Right lobe of liver (tissue), 4 donors: ENCODE measurements at regions not wholly inside any gene's neighbourhood (a gene's known extent, or its start where the extent isn't known, plus 50 kb on each side); places are given as distances from the start of the nearest gene placed in this dataset.

ENCODE experiments used
- CTCF ChIP-seq, 4 donors: fragments of 200-600 bp in 3 of 4; fragments of 450-650 bp in 1 of 4; IDR thresholded peaks; one replicate each; pipeline versions ENCODE4 v1.5.1 to v1.8.0; 2016 to 2022; ENCODE audit warnings: antibody characterized with exemption in 4 of 4, mild to moderate bottlenecking in 2 of 4
- POLR2A ChIP-seq: fragments of 450-650 bp; IDR thresholded peaks from one replicate; pipeline ENCODE4 v1.6.1; 2017; ENCODE audit warnings: antibody characterized with exemption, mild to moderate bottlenecking
- donor health status: DM: no; HTN: no; CAD: no.
- donor health status: DM: no; HTN: no; CAD: no.
- donor health status: DM: no; HTN: yes; CAD: no.

GRCh38 chr13:109345433-109345941, 440.9 kb downstream of the IRS2 start:
- TF ChIP-seq POLR2A (no peak), CTCF (IDR thresholded peaks at IDR 0.05) (no peak)
